SU-DHL-6 (cell line): ENCODE measurements at regions not wholly inside any gene's neighbourhood (a gene's known extent, or its start where the extent isn't known, plus 50 kb on each side); places are given as distances from the start of the nearest gene placed in this dataset.

Experiments used
- CTCF ChIP-seq: fragments of 200-600 bp; sonication (generic); IDR thresholded peaks from one replicate; pipeline ENCODE4 v1.5.1; 2017; ENCODE audit warnings: antibody characterized with exemption, mild to moderate bottlenecking, low read length, moderate library complexity; ENCODE audit not compliant: insufficient read depth, poor library complexity, severe bottlenecking
- EZH2phosphoT487 ChIP-seq: fragments of 200-600 bp; sonication (generic), shearing (Covaris generic); conservative IDR thresholded peaks from 2 replicates; pipeline ENCODE4 v1.6.1; 2018; ENCODE audit warnings: mild to moderate bottlenecking, antibody characterized with exemption, low read length, moderate library complexity, mixed read lengths

- no peak for TF ChIP-seq CTCF
- no peak for TF ChIP-seq EZH2phosphoT487
These were observed 503.8 kb upstream of the CCDC179 start for GRCh38 chr11:23364076-23364475.
